Testis (tissue), 2 donors: ENCODE measurements at regions not wholly inside any gene's neighbourhood (a gene's known extent, or its start where the extent isn't known, plus 50 kb on each side); places are given as distances from the start of the nearest gene placed in this dataset.

Experiments used
- CTCF ChIP-seq, 3 experiments: fragments of 450-650 bp in 2 of 3; fragments of 200-600 bp in 1 of 3; sonication (generic) in 1 of 3; IDR thresholded peaks; one replicate each; pipeline ENCODE4 v1.5.1; 2016 to 2019; ENCODE audit warnings: antibody characterized with exemption in 3 of 3, mild to moderate bottlenecking in 2 of 3, moderate library complexity in 1 of 3
- POLR2A ChIP-seq: fragments of 450-650 bp; IDR thresholded peaks from one replicate; pipeline ENCODE4 v1.6.1; 2017; ENCODE audit warnings: antibody characterized with exemption, mild to moderate bottlenecking, moderate library complexity

- TF ChIP-seq CTCF (IDR thresholded peaks at IDR 0.05): no peak
- TF ChIP-seq POLR2A: no peak
Observed at GRCh38 chr1:219372916-219373615, 199.4 kb downstream of the LYPLAL1 start.
